ENCODE measurements at regions not wholly inside any gene's neighbourhood (a gene's known extent, or its start where the extent isn't known, plus 50 kb on each side); places are given as distances from the start of the nearest gene placed in this dataset.
"Not testable (repeated sequence)": the region's sequence is repeated elsewhere in the genome, so short reads cannot be mapped to it uniquely, and the experiment has no call there.

- TF ChIP-seq, protein P1, sequence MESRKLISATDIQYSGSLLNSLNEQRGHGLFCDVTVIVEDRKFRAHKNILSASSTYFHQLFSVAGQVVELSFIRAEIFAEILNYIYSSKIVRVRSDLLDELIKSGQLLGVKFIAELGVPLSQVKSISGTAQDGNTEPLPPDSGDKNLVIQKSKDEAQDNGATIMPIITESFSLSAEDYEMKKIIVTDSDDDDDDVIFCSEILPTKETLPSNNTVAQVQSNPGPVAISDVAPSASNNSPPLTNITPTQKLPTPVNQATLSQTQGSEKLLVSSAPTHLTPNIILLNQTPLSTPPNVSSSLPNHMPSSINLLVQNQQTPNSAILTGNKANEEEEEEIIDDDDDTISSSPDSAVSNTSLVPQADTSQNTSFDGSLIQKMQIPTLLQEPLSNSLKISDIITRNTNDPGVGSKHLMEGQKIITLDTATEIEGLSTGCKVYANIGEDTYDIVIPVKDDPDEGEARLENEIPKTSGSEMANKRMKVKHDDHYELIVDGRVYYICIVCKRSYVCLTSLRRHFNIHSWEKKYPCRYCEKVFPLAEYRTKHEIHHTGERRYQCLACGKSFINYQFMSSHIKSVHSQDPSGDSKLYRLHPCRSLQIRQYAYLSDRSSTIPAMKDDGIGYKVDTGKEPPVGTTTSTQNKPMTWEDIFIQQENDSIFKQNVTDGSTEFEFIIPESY (IDR thresholded peaks at IDR 0.05), result no peak
- TF ChIP-seq, protein P2, sequence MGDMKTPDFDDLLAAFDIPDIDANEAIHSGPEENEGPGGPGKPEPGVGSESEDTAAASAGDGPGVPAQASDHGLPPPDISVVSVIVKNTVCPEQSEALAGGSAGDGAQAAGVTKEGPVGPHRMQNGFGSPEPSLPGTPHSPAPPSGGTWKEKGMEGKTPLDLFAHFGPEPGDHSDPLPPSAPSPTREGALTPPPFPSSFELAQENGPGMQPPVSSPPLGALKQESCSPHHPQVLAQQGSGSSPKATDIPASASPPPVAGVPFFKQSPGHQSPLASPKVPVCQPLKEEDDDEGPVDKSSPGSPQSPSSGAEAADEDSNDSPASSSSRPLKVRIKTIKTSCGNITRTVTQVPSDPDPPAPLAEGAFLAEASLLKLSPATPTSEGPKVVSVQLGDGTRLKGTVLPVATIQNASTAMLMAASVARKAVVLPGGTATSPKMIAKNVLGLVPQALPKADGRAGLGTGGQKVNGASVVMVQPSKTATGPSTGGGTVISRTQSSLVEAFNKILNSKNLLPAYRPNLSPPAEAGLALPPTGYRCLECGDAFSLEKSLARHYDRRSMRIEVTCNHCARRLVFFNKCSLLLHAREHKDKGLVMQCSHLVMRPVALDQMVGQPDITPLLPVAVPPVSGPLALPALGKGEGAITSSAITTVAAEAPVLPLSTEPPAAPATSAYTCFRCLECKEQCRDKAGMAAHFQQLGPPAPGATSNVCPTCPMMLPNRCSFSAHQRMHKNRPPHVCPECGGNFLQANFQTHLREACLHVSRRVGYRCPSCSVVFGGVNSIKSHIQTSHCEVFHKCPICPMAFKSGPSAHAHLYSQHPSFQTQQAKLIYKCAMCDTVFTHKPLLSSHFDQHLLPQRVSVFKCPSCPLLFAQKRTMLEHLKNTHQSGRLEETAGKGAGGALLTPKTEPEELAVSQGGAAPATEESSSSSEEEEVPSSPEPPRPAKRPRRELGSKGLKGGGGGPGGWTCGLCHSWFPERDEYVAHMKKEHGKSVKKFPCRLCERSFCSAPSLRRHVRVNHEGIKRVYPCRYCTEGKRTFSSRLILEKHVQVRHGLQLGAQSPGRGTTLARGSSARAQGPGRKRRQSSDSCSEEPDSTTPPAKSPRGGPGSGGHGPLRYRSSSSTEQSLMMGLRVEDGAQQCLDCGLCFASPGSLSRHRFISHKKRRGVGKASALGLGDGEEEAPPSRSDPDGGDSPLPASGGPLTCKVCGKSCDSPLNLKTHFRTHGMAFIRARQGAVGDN (IDR thresholded peaks at IDR 0.05), result no peak
- no peak for TF ChIP-seq ZBED1 (IDR thresholded peaks at IDR 0.05; ENCODE audit: borderline replicate concordance)
- no peak for TF ChIP-seq MEF2A (IDR thresholded peaks at IDR 0.05; ENCODE audit: insufficient read depth, low read depth, low read length)
Observed at GRCh38 chr6:81589465-81590313, 162.8 kb downstream of the TENT5A start (continued).

GRCh38 chr6:81585686-81586085 lies 166.8 kb downstream of the TENT5A start:
- H4K20me1 ChIP-seq (ENCODE audit: control insufficient read depth, insufficient read depth); in situ Hi-C loops (cut with MboI); BruUV-seq (replicated peaks); H3K36me3 ChIP-seq (ENCODE audit: control insufficient read depth in 2 of 2, insufficient read depth in 2 of 2, low read length in 1 of 2); H3K9me3 ChIP-seq (replicated peaks; ENCODE audit: control insufficient read depth, insufficient read depth, low read length); H3K27ac ChIP-seq (ENCODE audit: control insufficient read depth, insufficient read depth); H2AFZ ChIP-seq (ENCODE audit: control insufficient read depth, low read depth, low read length); CTCF ChIA-PET; intact Hi-C loops (cut with micrococcal nuclease; ENCODE audit: unreplicated experiment); H3K4me1 ChIP-seq (ENCODE audit: control insufficient read depth, insufficient read depth, low read length); H3K27me3 ChIP-seq (replicated peaks in 1 of 2; ENCODE audit: control insufficient read depth in 2 of 2, insufficient read depth in 2 of 2, low read length in 1 of 2); FAIRE-seq; H3K79me2 ChIP-seq (ENCODE audit: control insufficient read depth, insufficient read depth, low read length); H3K9ac ChIP-seq (ENCODE audit: control insufficient read depth, insufficient read depth, low read length); DNase-seq (ENCODE audit: low read depth, low spot score); H3K4me2 ChIP-seq (ENCODE audit: control insufficient read depth, insufficient read depth); H3K4me3 ChIP-seq: not testable (repeated sequence)
- peak; percentile 47; the same call in 1 of the 2 replicates for TF ChIP-seq RELB (IDR thresholded peaks at IDR 0.05; ENCODE audit: low read depth)
- peak; percentile 68 for TF ChIP-seq MEF2B (IDR thresholded peaks at IDR 0.05; ENCODE audit: partially characterized antibody, poor library complexity, severe bottlenecking)
- TF ChIP-seq BHLHE40 (IDR thresholded peaks at IDR 0.05; ENCODE audit: borderline replicate concordance in 1 of 2, low read depth in 2 of 2, low read length in 1 of 2), result peak in 1 of 2 experiments; percentile 7; a peak in 1 of 4 replicates
- ChIA-PET SMC1A (ENCODE audit: uncharacterized antibody, unreplicated experiment) (interaction anchor here (1.0 to 2.4 kb wide), 5 partner anchors 11 to 58 kb away, joined by 3 to 8 read pairs (median 4); no protein-coding TSS in a partner anchor), POLR2A (interaction anchor here (0.6 kb wide), 2 partner anchors 167 to 325 kb away, joined by 3 read pairs; partner anchors contain the start of gene TENT5A), RAD21 (ENCODE audit: unreplicated experiment) (interaction anchor here (1.0 to 1.6 kb wide), 3 partner anchors 19 to 163 kb away, joined by 3 to 7 read pairs (median 3); no protein-coding TSS in a partner anchor)
- peak; percentile 29; the same call in 1 of the 3 replicates for ATAC-seq
- 25% methylated on average over 1 of the region's 1 CpG for WGBS (ENCODE audit: insufficient coverage, insufficient replicate concordance, low lambda C conversion rate, missing lambda C conversion rate)
